Mesenchymal stem cell (in vitro differentiated cells and primary cell): ENCODE measurements at regions not wholly inside any gene's neighbourhood (a gene's known extent, or its start where the extent isn't known, plus 50 kb on each side); places are given as distances from the start of the nearest gene placed in this dataset.

Experiments
- DNase-seq: peaks from one replicate; pipeline ENCODE4 v3.0.0-alpha.2; 2013
- H2AFZ ChIP-seq: one replicate; pipeline ENCODE4 v1.6.1; 2013; ENCODE audit warnings: low read depth, mild to moderate bottlenecking, control low read depth, inconsistent platforms, low read length, moderate library complexity
- H2AK5ac ChIP-seq: 2 replicates; pipeline ENCODE4 v1.6.1; 2013; ENCODE audit warnings: low read length, moderate library complexity, mild to moderate bottlenecking, inconsistent platforms; ENCODE audit not compliant: severe bottlenecking
- H2BK120ac ChIP-seq: one replicate; pipeline ENCODE4 v1.6.1; 2013; ENCODE audit warnings: low read depth, mild to moderate bottlenecking, inconsistent platforms, low read length, moderate library complexity
- H2BK12ac ChIP-seq, 2 experiments: one replicate each; pipeline ENCODE4 v1.6.1; 2013; ENCODE audit warnings: inconsistent platforms in 2 of 2, low read length in 2 of 2, mild to moderate bottlenecking in 2 of 2, moderate library complexity in 2 of 2, control low read depth in 1 of 2
- H2BK15ac ChIP-seq: one replicate; pipeline ENCODE4 v1.6.1; 2013; ENCODE audit warnings: mild to moderate bottlenecking, low read depth, inconsistent platforms; ENCODE audit not compliant: poor library complexity, severe bottlenecking
- H2BK5ac ChIP-seq: 2 replicates; pipeline ENCODE4 v1.6.1; 2013; ENCODE audit warnings: low read depth, mild to moderate bottlenecking, low read length, control low read depth, inconsistent platforms; ENCODE audit not compliant: poor library complexity, severe bottlenecking
- H3K14ac ChIP-seq, 2 experiments: one replicate each; pipeline ENCODE4 v1.6.1; 2013; ENCODE audit warnings: inconsistent platforms in 2 of 2, low read length in 2 of 2, control low read depth in 1 of 2, mild to moderate bottlenecking in 1 of 2, moderate library complexity in 1 of 2
- H3K18ac ChIP-seq, 2 experiments: one replicate each; pipeline ENCODE4 v1.6.1; 2013; ENCODE audit warnings: inconsistent platforms in 2 of 2, low read length in 2 of 2, control low read depth in 1 of 2, low read depth in 1 of 2, mild to moderate bottlenecking in 1 of 2
- H3K23ac ChIP-seq, 2 experiments: one replicate each; pipeline ENCODE4 v1.6.1; 2013; ENCODE audit warnings: inconsistent platforms in 2 of 2, low read length in 2 of 2, mild to moderate bottlenecking in 2 of 2, moderate library complexity in 2 of 2, control low read depth in 1 of 2
- H3K27ac ChIP-seq: 2 replicates; pipeline ENCODE4 v1.5.1; 2013; ENCODE audit warnings: mild to moderate bottlenecking, moderate library complexity, low read length, control low read depth, inconsistent platforms; ENCODE audit not compliant: poor library complexity, severe bottlenecking
- H3K27me3 ChIP-seq, 2 experiments: 2 replicates each; pipeline versions ENCODE4 v1.6.1 to v1.7.0; 2013; ENCODE audit warnings: low read length in 2 of 2, mild to moderate bottlenecking in 2 of 2, moderate library complexity in 2 of 2, control low read depth in 1 of 2, inconsistent platforms in 1 of 2; ENCODE audit not compliant: control insufficient read depth in 1 of 2, insufficient read depth in 1 of 2
- H3K36me3 ChIP-seq, 2 experiments: 2 replicates each; pipeline versions ENCODE4 v1.6.1 to v1.7.0; 2013; ENCODE audit warnings: low read length in 2 of 2, control low read depth in 1 of 2, inconsistent platforms in 1 of 2, low read depth in 1 of 2, mild to moderate bottlenecking in 1 of 2; ENCODE audit not compliant: insufficient read depth in 2 of 2, control insufficient read depth in 1 of 2
- H3K4ac ChIP-seq, 2 experiments: one replicate each; pipeline ENCODE4 v1.6.1; 2013; ENCODE audit warnings: inconsistent platforms in 2 of 2, low read length in 2 of 2, mild to moderate bottlenecking in 2 of 2, moderate library complexity in 2 of 2, control low read depth in 1 of 2, low read depth in 1 of 2
- H3K4me1 ChIP-seq: 2 replicates; pipeline ENCODE4 v1.6.1; 2013; ENCODE audit warnings: low read depth, low read length, control low read depth; ENCODE audit not compliant: control insufficient read depth, insufficient read depth
- H3K4me2 ChIP-seq: 2 replicates; pipeline ENCODE4 v1.6.1; 2013; ENCODE audit warnings: low read length, mild to moderate bottlenecking, inconsistent platforms; ENCODE audit not compliant: poor library complexity, severe bottlenecking
- H3K4me3 ChIP-seq, 2 experiments: 2 replicates each; pipeline versions ENCODE4 v1.5.1 to v1.7.0; 2013; ENCODE audit warnings: low read length in 2 of 2, mild to moderate bottlenecking in 2 of 2, control low read depth in 1 of 2, low read depth in 1 of 2; ENCODE audit not compliant: insufficient read depth in 1 of 2
- H3K79me1 ChIP-seq: replicated peaks from 2 replicates; pipeline ENCODE4 v1.6.1; 2013; ENCODE audit warnings: mild to moderate bottlenecking, control low read depth, low read length, inconsistent platforms; ENCODE audit not compliant: poor library complexity, severe bottlenecking
- H3K9ac ChIP-seq: 2 replicates; pipeline ENCODE4 v1.7.0; 2013; ENCODE audit warnings: mild to moderate bottlenecking, low read length, moderate library complexity
- H3K9me3 ChIP-seq: 2 replicates; pipeline ENCODE4 v1.7.0; 2013; ENCODE audit warnings: mild to moderate bottlenecking, low read length; ENCODE audit not compliant: control insufficient read depth
- H4K8ac ChIP-seq: one replicate; pipeline ENCODE4 v1.6.1; 2013; ENCODE audit warnings: inconsistent platforms, mild to moderate bottlenecking, low read length, moderate library complexity
- H4K91ac ChIP-seq: one replicate; pipeline ENCODE4 v1.6.1; 2013; ENCODE audit warnings: mild to moderate bottlenecking, low read length, inconsistent platforms
- WGBS: methylation state at CpG from one replicate; pipeline ENCODE4 v1.1.7; 2013; ENCODE audit warnings: mixed read lengths; 5-methylcytosine and 5-hydroxymethylcytosine counted together

- Histone ChIP-seq H4K8ac (no peak overlapping the region), H3K23ac (no peak overlapping the region), H4K91ac (no peak overlapping the region), H3K36me3 (no peaks in the 10 kb centered on the region), H3K9me3 (no peaks in the 10 kb centered on the region), H3K4me3 (no peak overlapping the region), H3K4ac (no peak overlapping the region), H2AK5ac (no peak overlapping the region), H2BK120ac (no peak overlapping the region), H3K27me3 (no peaks in the 10 kb centered on the region), H3K27ac (no peak overlapping the region), H3K18ac (no peak overlapping the region), H3K9ac (no peak overlapping the region), H3K4me2 (no peak overlapping the region), H3K4me1 (no peaks in the 10 kb centered on the region), H3K79me1 (no peaks in the 10 kb centered on the region), H2BK12ac (no peak overlapping the region), H3K14ac (no peak overlapping the region), H2AFZ (no peak overlapping the region), H2BK5ac (no peak overlapping the region), H2BK15ac (no peak overlapping the region)
- 82% methylated on average over 3 of the region's 3 CpGs for WGBS
- no peak for DNase-seq
Measured at GRCh38 chr7:123319911-123320310, 120.1 kb upstream of the SLC13A1 start.

GRCh38 chr7:123314886-123315285 is 115.1 kb upstream of the SLC13A1 start:
- no peak for DNase-seq
- H3K9ac ChIP-seq: no peak overlapping the region
- no peak overlapping the region for H3K14ac ChIP-seq
- no peak overlapping the region for H3K23ac ChIP-seq
- no peaks in the 10 kb centered on the region for H3K79me1 ChIP-seq
- H4K91ac ChIP-seq: no peak overlapping the region
- WGBS: 91% methylated on average over 1 of the region's 1 CpG
- no peak overlapping the region for H3K27ac ChIP-seq
- no peaks in the 10 kb centered on the region for H3K27me3 ChIP-seq
- H2AK5ac ChIP-seq: no peak overlapping the region
- no peaks in the 10 kb centered on the region for H3K4me1 ChIP-seq
- H3K36me3 ChIP-seq: no peaks in the 10 kb centered on the region
- H4K8ac ChIP-seq: no peak overlapping the region
- H2BK15ac ChIP-seq: no peak overlapping the region
- no peak overlapping the region for H2BK12ac ChIP-seq
- H3K4me3 ChIP-seq: no peak overlapping the region
- no peak overlapping the region for H3K4me2 ChIP-seq
- no peaks in the 10 kb centered on the region for H3K9me3 ChIP-seq
- H3K18ac ChIP-seq: no peak overlapping the region
- H3K4ac ChIP-seq: no peak overlapping the region
- H2BK5ac ChIP-seq: no peak overlapping the region
- no peak overlapping the region for H2BK120ac ChIP-seq
- H2AFZ ChIP-seq: no peak overlapping the region

- no peak overlapping the region for H3K4me3 ChIP-seq
- WGBS: 95% methylated on average over 1 of the region's 2 CpGs
Measured at GRCh38 chr7:123308254-123308951, 108.6 kb upstream of the SLC13A1 start.

GRCh38 chr7:123305840-123306375 is 106.1 kb upstream of the SLC13A1 start:
- Histone ChIP-seq H2AK5ac (no peak overlapping the region), H3K36me3 (no peaks in the 10 kb centered on the region), H2BK15ac (no peak overlapping the region), H3K27ac (no peak overlapping the region), H3K18ac (no peak overlapping the region), H3K9me3 (no peaks in the 10 kb centered on the region), H3K27me3 (no peaks in the 10 kb centered on the region), H3K79me1 (no peaks in the 10 kb centered on the region), H2AFZ (no peak overlapping the region), H4K91ac (no peak overlapping the region), H2BK12ac (no peak overlapping the region), H3K14ac (no peak overlapping the region), H4K8ac (no peak overlapping the region), H3K4ac (no peak overlapping the region), H3K4me2 (no peak overlapping the region), H3K4me1 (no peaks in the 10 kb centered on the region), H2BK120ac (no peak overlapping the region), H3K23ac (no peak overlapping the region), H3K9ac (no peak overlapping the region), H3K4me3 (no peak overlapping the region), H2BK5ac (no peak overlapping the region)
- DNase-seq: no peak
- WGBS: 89% methylated on average over 2 of the region's 2 CpGs

More at GRCh38 chr7:123308254-123308951, 108.6 kb upstream of the SLC13A1 start:
- no peak overlapping the region for H3K23ac ChIP-seq
- H3K14ac ChIP-seq: no peak overlapping the region
- no peak overlapping the region for H2AFZ ChIP-seq
- no peak overlapping the region for H2BK15ac ChIP-seq
- H3K4ac ChIP-seq: no peak overlapping the region
- H3K9me3 ChIP-seq: no peaks in the 10 kb centered on the region
- no peaks in the 10 kb centered on the region for H3K79me1 ChIP-seq
- no peak overlapping the region for H3K9ac ChIP-seq
- no peak overlapping the region for H2BK120ac ChIP-seq
- no peak overlapping the region for H3K18ac ChIP-seq
- H3K36me3 ChIP-seq: no peaks in the 10 kb centered on the region
- H3K4me1 ChIP-seq: no peaks in the 10 kb centered on the region
- no peak overlapping the region for H4K91ac ChIP-seq
- no peak overlapping the region for H2BK5ac ChIP-seq
- H2BK12ac ChIP-seq: no peak overlapping the region
- H4K8ac ChIP-seq: no peak overlapping the region
- no peak overlapping the region for H3K27ac ChIP-seq
- no peaks in the 10 kb centered on the region for H3K27me3 ChIP-seq
- H3K4me2 ChIP-seq: no peak overlapping the region
- H2AK5ac ChIP-seq: no peak overlapping the region
- DNase-seq: no peak
